ENCODE measurements at regions not wholly inside any gene's neighbourhood (a gene's known extent, or its start where the extent isn't known, plus 50 kb on each side); places are given as distances from the start of the nearest gene placed in this dataset.

GRCh38 chr17:77783991-77784820 is 174.3 kb upstream of the TNRC6C start:
- Histone ChIP-seq H3K4me1 (peaks cover 16 to 17% (median 17%) of the 10 kb centered on the region in 4 donors), H3K27ac (replicated peaks in 1 of 4) (no peak overlapping the region), H3K9me3 (no peaks in the 10 kb centered on the region), H3K36me3 (no peaks in the 10 kb centered on the region), H3K27me3 (no peaks in the 10 kb centered on the region), H3K4me3 (no peak overlapping the region)
- DNase-seq (ENCODE audit: extremely low spot score) = no peak
- WGBS = 89% methylated on average over 12 of the region's 20 CpGs
- intact Hi-C loops (cut with DNase I) = no loop called here
- TF ChIP-seq EP300 (IDR thresholded peaks at IDR 0.05) (no peak), POLR2AphosphoS5 (IDR thresholded peaks at IDR 0.05) (no peak), POLR2A (IDR thresholded peaks at IDR 0.05; ENCODE audit: low read depth) (no peak), CTCF (IDR thresholded peaks at IDR 0.05) (no peak)

GRCh38 chr17:77785312-77785905 is 173.1 kb upstream of the TNRC6C start:
- no peaks in the 10 kb centered on the region for H3K9me3 ChIP-seq
- 96% methylated on average over 12 of the region's 15 CpGs for WGBS
- TF ChIP-seq EP300 (IDR thresholded peaks at IDR 0.05) (no peak), CTCF (IDR thresholded peaks at IDR 0.05) (no peak), POLR2A (IDR thresholded peaks at IDR 0.05; ENCODE audit: low read depth) (no peak)
- H3K4me1 ChIP-seq = peaks cover 4 to 5% (median 5%) of the 10 kb centered on the region in 4 donors
- H3K27ac ChIP-seq (replicated peaks in 1 of 4) = no peak overlapping the region
- no peaks in the 10 kb centered on the region for H3K27me3 ChIP-seq
- DNase-seq (ENCODE audit: extremely low spot score) = no peak
- intact Hi-C loops (cut with DNase I) = no loop called here
- H3K4me3 ChIP-seq = no peak overlapping the region
- H3K36me3 ChIP-seq = no peaks in the 10 kb centered on the region

- Histone ChIP-seq H3K4me1 (no peaks in the 10 kb centered on the region), H3K4me3 (no peak overlapping the region), H3K9me3 (no peaks in the 10 kb centered on the region), H3K36me3 (no peaks in the 10 kb centered on the region), H3K27ac (replicated peaks in 1 of 4) (no peak overlapping the region), H3K27me3 (no peaks in the 10 kb centered on the region)
- no peak for DNase-seq (ENCODE audit: extremely low spot score)
- WGBS = 92% methylated on average over 4 of the region's 4 CpGs
- TF ChIP-seq POLR2A (IDR thresholded peaks at IDR 0.05; ENCODE audit: low read depth) (no peak), POLR2AphosphoS5 (IDR thresholded peaks at IDR 0.05) (no peak), EP300 (IDR thresholded peaks at IDR 0.05) (no peak), CTCF (IDR thresholded peaks at IDR 0.05) (no peak)
- intact Hi-C loops (cut with DNase I) = no loop called here
Measured at GRCh38 chr17:77786090-77786489, 172.4 kb upstream of the TNRC6C start.

GRCh38 chr17:77786740-77787505 is 171.6 kb upstream of the TNRC6C start:
- no peak overlapping the region for H3K27ac ChIP-seq (replicated peaks in 1 of 4)
- no peak overlapping the region for H3K4me3 ChIP-seq
- no peaks in the 10 kb centered on the region for H3K27me3 ChIP-seq
- WGBS = 77% methylated on average over 20 of the region's 20 CpGs
- no peak for TF ChIP-seq CTCF (IDR thresholded peaks at IDR 0.05)
- TF ChIP-seq POLR2A (IDR thresholded peaks at IDR 0.05; ENCODE audit: low read depth) = no peak
- no peak for TF ChIP-seq POLR2AphosphoS5 (IDR thresholded peaks at IDR 0.05)
- TF ChIP-seq EP300 (IDR thresholded peaks at IDR 0.05) = no peak
- no peaks in the 10 kb centered on the region for H3K36me3 ChIP-seq
- H3K4me1 ChIP-seq = no peaks in the 10 kb centered on the region
- no peaks in the 10 kb centered on the region for H3K9me3 ChIP-seq
- DNase-seq (ENCODE audit: extremely low spot score) = no peak
- intact Hi-C loops (cut with DNase I) = no loop called here
